Gastrocnemius medialis (tissue), 4 donors: ENCODE measurements at regions not wholly inside any gene's neighbourhood (a gene's known extent, or its start where the extent isn't known, plus 50 kb on each side); places are given as distances from the start of the nearest gene placed in this dataset.

Source experiments
- ATAC-seq, 2 donors: fragments of 150-250 bp; one replicate each; pipeline ENCODE4 v1.9.1; 2016
- DNase-seq, 2 donors: peaks; one replicate each; pipeline ENCODE4 v3.0.0-alpha.2; 2019
- H3K27ac ChIP-seq, 4 donors: fragments of 200-600 bp; sonication (generic); 1 replicate in 1 of 4; 2 replicates in 3 of 4; pipeline ENCODE4 v1.5.1; 2016 to 2018; ENCODE audit warnings: mild to moderate bottlenecking in 2 of 4, moderate library complexity in 1 of 4
- H3K27me3 ChIP-seq, 3 donors: fragments of 200-600 bp; sonication (generic) in 2 of 3; 1 replicate in 1 of 3; 2 replicates in 2 of 3; pipeline versions ENCODE4 v1.5.1 to v1.6.0; 2016 to 2019; ENCODE audit warnings: mild to moderate bottlenecking in 1 of 3, moderate library complexity in 1 of 3
- H3K36me3 ChIP-seq, 2 donors: fragments of 200-600 bp; sonication (generic) in 1 of 2; one replicate each; pipeline ENCODE4 v1.5.1; 2017 to 2018
- H3K4me1 ChIP-seq, 2 donors: fragments of 200-600 bp; sonication (generic) in 1 of 2; one replicate each; pipeline ENCODE4 v1.5.1; 2016 to 2017; ENCODE audit warnings: mild to moderate bottlenecking in 2 of 2
- H3K4me3 ChIP-seq, 4 donors: fragments of 200-600 bp; sonication (generic) in 3 of 4; 1 replicate in 1 of 4; 2 replicates in 3 of 4; pipeline ENCODE4 v1.5.1; 2016 to 2019; ENCODE audit warnings: mild to moderate bottlenecking in 2 of 4
- H3K9me3 ChIP-seq, 3 donors: fragments of 200-600 bp; sonication (generic) in 2 of 3; 1 replicate in 1 of 3; 2 replicates in 2 of 3; pipeline ENCODE4 v1.5.1; 2016 to 2019
- POLR2A ChIP-seq, 2 donors: fragments of 450-650 bp; IDR thresholded peaks; one replicate each; pipeline ENCODE4 v1.6.1; 2017; ENCODE audit warnings: antibody characterized with exemption in 2 of 2, mild to moderate bottlenecking in 2 of 2, moderate library complexity in 2 of 2
- in situ Hi-C, 4 donors: fragments of 200-750 bp; cut with MboI; loops; one replicate each; pipeline versions ENCODE4 v1.15.0 to v1.8.0; 2017; ENCODE audit warnings: low sequenced_read_pairs in 4 of 4
- intact Hi-C: fragments of 100-400 bp; cut with DNase I; formaldehyde crosslinking; loops from one replicate; pipeline ENCODE4 v1.15.1; 2023; ENCODE audit warnings: low total_unique reads
- TF ChIP-seq, protein P1 (sequence below), 5 experiments: fragments of 450-650 bp in 3 of 5; fragments of 200-600 bp in 2 of 5; sonication (generic) in 2 of 5; IDR thresholded peaks in 4 of 5; conservative IDR thresholded peaks in 1 of 5; 1 replicate in 4 of 5; 2 replicates in 1 of 5; pipeline ENCODE4 v1.5.1; 2016 to 2019; ENCODE audit warnings: antibody characterized with exemption in 5 of 5, mild to moderate bottlenecking in 3 of 5, moderate library complexity in 3 of 5

DNA sequence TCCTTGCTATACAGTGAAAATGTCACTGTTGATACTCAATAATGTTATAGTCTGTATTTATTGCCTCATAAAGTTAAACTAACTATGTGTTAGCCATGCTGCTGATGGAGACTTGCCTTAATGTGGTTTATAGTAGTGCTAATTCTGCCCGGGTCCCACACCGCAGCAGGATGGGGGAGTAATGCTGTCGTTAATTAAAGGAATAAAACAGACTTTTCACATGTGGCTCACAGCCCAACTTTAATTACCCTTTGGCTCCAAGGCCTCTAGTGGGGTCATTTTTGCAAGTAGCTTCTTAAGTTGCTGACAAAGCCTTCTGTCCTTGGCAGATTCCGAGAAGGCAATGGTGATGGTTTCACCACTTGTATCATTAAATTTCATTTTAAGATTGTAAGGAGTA, 634.3 kb downstream of the TBC1D32 start:
- intact Hi-C loops (no loop called here), in situ Hi-C loops (no loop called here)
- Histone ChIP-seq H3K4me1 (no peaks in the 10 kb centered on the region), H3K27ac (no peak overlapping the region), H3K27me3 (no peaks in the 10 kb centered on the region), H3K36me3 (no peaks in the 10 kb centered on the region), H3K9me3 (no peaks in the 10 kb centered on the region), H3K4me3 (no peak overlapping the region)
- no peak for ATAC-seq
- no peak for TF ChIP-seq POLR2A (IDR thresholded peaks at IDR 0.05)
- TF ChIP-seq, protein P1, sequence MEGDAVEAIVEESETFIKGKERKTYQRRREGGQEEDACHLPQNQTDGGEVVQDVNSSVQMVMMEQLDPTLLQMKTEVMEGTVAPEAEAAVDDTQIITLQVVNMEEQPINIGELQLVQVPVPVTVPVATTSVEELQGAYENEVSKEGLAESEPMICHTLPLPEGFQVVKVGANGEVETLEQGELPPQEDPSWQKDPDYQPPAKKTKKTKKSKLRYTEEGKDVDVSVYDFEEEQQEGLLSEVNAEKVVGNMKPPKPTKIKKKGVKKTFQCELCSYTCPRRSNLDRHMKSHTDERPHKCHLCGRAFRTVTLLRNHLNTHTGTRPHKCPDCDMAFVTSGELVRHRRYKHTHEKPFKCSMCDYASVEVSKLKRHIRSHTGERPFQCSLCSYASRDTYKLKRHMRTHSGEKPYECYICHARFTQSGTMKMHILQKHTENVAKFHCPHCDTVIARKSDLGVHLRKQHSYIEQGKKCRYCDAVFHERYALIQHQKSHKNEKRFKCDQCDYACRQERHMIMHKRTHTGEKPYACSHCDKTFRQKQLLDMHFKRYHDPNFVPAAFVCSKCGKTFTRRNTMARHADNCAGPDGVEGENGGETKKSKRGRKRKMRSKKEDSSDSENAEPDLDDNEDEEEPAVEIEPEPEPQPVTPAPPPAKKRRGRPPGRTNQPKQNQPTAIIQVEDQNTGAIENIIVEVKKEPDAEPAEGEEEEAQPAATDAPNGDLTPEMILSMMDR (IDR thresholded peaks at IDR 0.05 in 4 of 5, conservative IDR thresholded peaks at IDR 0.05 in 1 of 5): no peak
- DNase-seq: no peak

DNA sequence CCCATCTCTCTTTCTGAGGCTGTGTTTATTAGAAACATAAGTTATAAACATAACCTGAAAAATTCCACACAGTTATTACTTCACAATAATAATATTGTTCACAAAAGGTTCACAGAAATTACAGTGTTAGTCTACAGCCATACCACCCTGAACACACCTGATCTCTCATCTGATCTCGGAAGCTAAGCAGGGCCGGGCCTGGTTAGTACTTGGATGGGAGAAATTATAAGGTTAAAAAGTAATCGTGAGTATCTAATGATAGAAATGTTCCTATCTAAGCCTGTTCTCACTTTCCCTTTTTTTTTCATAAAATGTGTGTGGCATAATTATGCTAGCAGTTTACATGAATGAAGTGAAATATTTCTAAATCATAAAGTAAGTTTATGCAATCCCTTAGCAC, 647.8 kb downstream of the TBC1D32 start:
- Histone ChIP-seq H3K27ac (no peak overlapping the region), H3K27me3 (no peaks in the 10 kb centered on the region), H3K4me1 (no peaks in the 10 kb centered on the region), H3K9me3 (no peaks in the 10 kb centered on the region), H3K36me3 (no peaks in the 10 kb centered on the region), H3K4me3 (no peak overlapping the region)
- DNase-seq (no peak), ATAC-seq (no peak)
- intact Hi-C loops: no loop called here
- in situ Hi-C loops: no loop called here
- TF ChIP-seq, protein P1 (IDR thresholded peaks at IDR 0.05 in 4 of 5, conservative IDR thresholded peaks at IDR 0.05 in 1 of 5): no peak
- no peak for TF ChIP-seq POLR2A (IDR thresholded peaks at IDR 0.05)

DNA sequence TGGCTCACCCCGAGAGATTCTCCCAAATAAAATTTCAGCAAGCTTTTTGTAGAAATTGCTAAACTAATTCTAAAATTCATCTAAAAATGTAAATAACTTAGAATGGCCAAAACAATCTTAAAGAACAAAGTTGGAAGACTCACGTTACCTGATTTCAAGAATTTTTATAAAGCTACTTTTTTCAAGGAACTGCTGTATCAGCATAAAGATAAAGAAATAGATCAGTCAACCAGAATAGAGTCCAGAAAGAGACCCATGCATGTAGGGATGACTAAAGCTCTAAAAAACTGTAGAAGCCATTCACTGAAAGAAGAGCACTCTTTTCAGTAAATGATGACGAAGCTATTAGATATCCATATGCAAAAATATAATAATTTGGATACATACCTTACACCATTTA, 652.1 kb downstream of the TBC1D32 start:
- Histone ChIP-seq H3K4me3 (no peak overlapping the region), H3K4me1 (no peaks in the 10 kb centered on the region), H3K36me3 (no peaks in the 10 kb centered on the region), H3K27me3 (no peaks in the 10 kb centered on the region), H3K9me3 (peaks cover 0 to 3% (median 0%) of the 10 kb centered on the region in 3 donors), H3K27ac (no peak overlapping the region)
- DNase-seq (no peak), ATAC-seq (no peak)
- in situ Hi-C loops (no loop called here), intact Hi-C loops (no loop called here)
- TF ChIP-seq, protein P1 (IDR thresholded peaks at IDR 0.05 in 4 of 5, conservative IDR thresholded peaks at IDR 0.05 in 1 of 5): no peak
- no peak for TF ChIP-seq POLR2A (IDR thresholded peaks at IDR 0.05)

GRCh38 chr6:120681204-120681603, 653.1 kb downstream of the TBC1D32 start:
- H3K36me3 ChIP-seq: no peaks in the 10 kb centered on the region
- in situ Hi-C loops (no loop called here), intact Hi-C loops (no loop called here)
- H3K4me1 ChIP-seq: no peaks in the 10 kb centered on the region
- TF ChIP-seq, protein P1 (IDR thresholded peaks at IDR 0.05 in 4 of 5, conservative IDR thresholded peaks at IDR 0.05 in 1 of 5): no peak
- no peak for TF ChIP-seq POLR2A (IDR thresholded peaks at IDR 0.05)
- peaks cover 0 to 3% (median 0%) of the 10 kb centered on the region in 3 donors for H3K9me3 ChIP-seq
- ATAC-seq (no peak), DNase-seq (no peak)
- H3K4me3 ChIP-seq: no peak overlapping the region
- no peaks in the 10 kb centered on the region for H3K27me3 ChIP-seq
- H3K27ac ChIP-seq: no peak overlapping the region

- ATAC-seq (no peak), DNase-seq (no peak)
- TF ChIP-seq, protein P1 (IDR thresholded peaks at IDR 0.05 in 4 of 5, conservative IDR thresholded peaks at IDR 0.05 in 1 of 5): no peak
- TF ChIP-seq POLR2A (IDR thresholded peaks at IDR 0.05): no peak
- in situ Hi-C loops: no loop called here
- H3K27me3 ChIP-seq: no peaks in the 10 kb centered on the region
- no peak overlapping the region for H3K27ac ChIP-seq
- H3K4me1 ChIP-seq: no peaks in the 10 kb centered on the region
- peaks cover 0 to 3% (median 0%) of the 10 kb centered on the region in 3 donors for H3K9me3 ChIP-seq
- no peaks in the 10 kb centered on the region for H3K36me3 ChIP-seq
- intact Hi-C loops: no loop called here
- no peak overlapping the region for H3K4me3 ChIP-seq
Observed at GRCh38 chr6:120675886-120676285, 658.4 kb downstream of the TBC1D32 start.
